HepG2 (cell line): ENCODE measurements at regions not wholly inside any gene's neighbourhood (a gene's known extent, or its start where the extent isn't known, plus 50 kb on each side); places are given as distances from the start of the nearest gene placed in this dataset.

Experiments used
- ATAC-seq: fragments of 200-7000 bp; cut with Tn5 transposase; 3 replicates; pipeline ENCODE4 v1.9.1; 2020; ENCODE audit warnings: mild to moderate bottlenecking, moderate library complexity
- BruUV-seq: library from RNA; stranded (reverse); fragments of 400-500 nt; replicated peaks from 2 replicates; lab custom pipeline; 2021; lab: Mats Ljungman, UMichigan
- CTCF ChIA-PET: fragments of 300-600 bp; formaldehyde crosslinking; extraction: SDS; loops from one replicate; lab custom pipeline; 2021; ENCODE audit warnings: low total read pairs, inconsistent platforms, low intra/inter-chr PET ratio; lab: Yijun Ruan, JAX
- POLR2A ChIA-PET: fragments of 350-600 bp; sonication (Branson Sonifier 250); formaldehyde crosslinking; loops from one replicate; lab custom pipeline; 2020; ENCODE audit warnings: antibody characterized with exemption, inconsistent platforms; lab: Yijun Ruan, JAX
- DNase-seq: peaks from one replicate; pipeline ENCODE4 v3.0.0-alpha.2; 2015; ENCODE audit warnings: low spot score
- FAIRE-seq: peaks from 3 replicates; lab custom pipeline; 2011; peaks lifted over from hg19 to GRCh38; lab: Jason Lieb, UNC
- H2AFZ ChIP-seq: one replicate; pipeline ENCODE4 v1.6.1; 2011; ENCODE audit warnings: low read length, inconsistent platforms
- H3K27ac ChIP-seq: fragments of 300-600 bp; 3 replicates; pipeline ENCODE4 v1.8.0; 2011; ENCODE audit warnings: mixed run types, mild to moderate bottlenecking, mixed read lengths, low read length, inconsistent platforms; ENCODE audit not compliant: insufficient read depth; ENCODE audit errors: extremely low read length
- H3K27me3 ChIP-seq, 2 experiments: fragments of 200-600 bp in 1 of 2; 2 replicates in 1 of 2; 3 replicates in 1 of 2; pipeline versions ENCODE4 v1.6.0 to v1.8.0; 2011; ENCODE audit warnings: low read length in 2 of 2, mild to moderate bottlenecking in 2 of 2, moderate library complexity in 2 of 2, inconsistent platforms in 1 of 2; ENCODE audit not compliant: insufficient read depth in 2 of 2, control insufficient read depth in 1 of 2
- H3K36me3 ChIP-seq, 2 experiments: fragments of 200-600 bp in 1 of 2; replicated peaks in 1 of 2; 2 replicates in 1 of 2; 3 replicates in 1 of 2; pipeline versions ENCODE4 v1.5.1 to v1.8.0; 2011; ENCODE audit warnings: low read length in 2 of 2, inconsistent platforms in 1 of 2; ENCODE audit not compliant: insufficient read depth in 2 of 2, control insufficient read depth in 1 of 2
- H3K4me1 ChIP-seq: 2 replicates; pipeline ENCODE4 v1.5.1; 2012; ENCODE audit warnings: low read length, inconsistent platforms; ENCODE audit not compliant: insufficient read depth
- H3K4me2 ChIP-seq: 2 replicates; pipeline ENCODE4 v1.6.0; 2011; ENCODE audit warnings: low read depth, low read length, inconsistent platforms
- H3K4me3 ChIP-seq, 3 experiments: fragments of 200-600 bp in 1 of 3; sonication (generic), shearing (Covaris generic) in 1 of 3; replicated peaks in 1 of 3; 2 replicates each; pipeline ENCODE4 v1.5.1; 2011 to 2016; ENCODE audit warnings: low read length in 3 of 3, inconsistent platforms in 2 of 3, low read depth in 2 of 3, mild to moderate bottlenecking in 2 of 3, control low read depth in 1 of 3, mixed read lengths in 1 of 3; ENCODE audit not compliant: insufficient read depth in 1 of 3
- H3K79me2 ChIP-seq: one replicate; pipeline ENCODE4 v1.6.1; 2011; ENCODE audit warnings: low read length, inconsistent platforms; ENCODE audit not compliant: insufficient read depth
- H3K9ac ChIP-seq: 2 replicates; pipeline ENCODE4 v1.6.0; 2011; ENCODE audit warnings: mild to moderate bottlenecking, low read depth, low read length, inconsistent platforms; ENCODE audit not compliant: insufficient read depth
- H3K9me3 ChIP-seq: 2 replicates; pipeline ENCODE4 v1.5.1; 2012; ENCODE audit warnings: mild to moderate bottlenecking, low read length
- H4K20me1 ChIP-seq: 2 replicates; pipeline ENCODE4 v1.6.0; 2011; ENCODE audit warnings: inconsistent platforms, mild to moderate bottlenecking, low read length, moderate library complexity; ENCODE audit not compliant: insufficient read depth
- ASH2L ChIP-seq: fragments of 300-600, 200-600 bp; sonication (generic); IDR thresholded peaks from 2 replicates; pipeline ENCODE4 v1.7.0; 2017; ENCODE audit warnings: low read depth, mild to moderate bottlenecking, moderate library complexity, mixed read lengths, low read length; ENCODE audit not compliant: insufficient read length
- ATF2 ChIP-seq: sonication (generic); formaldehyde crosslinking; IDR thresholded peaks from 2 replicates; pipeline ENCODE4 v1.4.0; 2020; ENCODE audit warnings: missing genetic modification reagents
- ATF3 ChIP-seq: sonication (generic); formaldehyde crosslinking; IDR thresholded peaks from 2 replicates; pipeline ENCODE4 v1.4.0; 2020; ENCODE audit warnings: missing genetic modification reagents
- FOXO4 ChIP-seq: sonication (generic); formaldehyde crosslinking; conservative IDR thresholded peaks from 2 replicates; pipeline ENCODE4 v1.8.1; 2023; ENCODE audit warnings: missing genetic modification reagents
- HDAC6 ChIP-seq: fragments of 200-600 bp; sonication (generic); IDR thresholded peaks from 2 replicates; pipeline ENCODE4 v1.7.0; 2017; ENCODE audit warnings: mild to moderate bottlenecking, antibody characterized with exemption, low read length, low read depth
- KDM1A ChIP-seq: IDR thresholded peaks from 2 replicates; pipeline ENCODE4 v1.6.1; 2016; ENCODE audit warnings: missing compliant biosample characterization
- MYC ChIP-seq: sonication (generic); formaldehyde crosslinking; IDR thresholded peaks from 2 replicates; pipeline ENCODE4 v1.9.0; 2021; ENCODE audit warnings: missing genetic modification reagents, borderline replicate concordance
- PRPF4 ChIP-seq: fragments of 200-400 bp; formaldehyde crosslinking; IDR thresholded peaks from 2 replicates; pipeline ENCODE4 v1.6.1; 2016; ENCODE audit warnings: low read length, low read depth; ENCODE audit not compliant: poor library complexity, severe bottlenecking
- RFX1 ChIP-seq: fragments of 450-650 bp; IDR thresholded peaks from 2 replicates; pipeline ENCODE4 v1.6.1; 2017
- ZFY ChIP-seq: sonication (generic); formaldehyde crosslinking; IDR thresholded peaks from 2 replicates; pipeline ENCODE4 v1.4.0; 2020; ENCODE audit warnings: missing genetic modification reagents
- ZNF407 ChIP-seq: sonication (generic); formaldehyde crosslinking; IDR thresholded peaks from one replicate; pipeline ENCODE4 v1.5.1; 2020; ENCODE audit warnings: mild to moderate bottlenecking, missing genetic modification reagents; ENCODE audit errors: not compliant biosample characterization
- ZSCAN5A ChIP-seq: sonication (generic); formaldehyde crosslinking; IDR thresholded peaks from 2 replicates; pipeline ENCODE4 v1.8.0; 2022; ENCODE audit warnings: mild to moderate bottlenecking, missing genetic modification reagents, borderline replicate concordance
- WGBS: methylation state at CpG from one replicate; pipeline ENCODE4 v1.1.6; 2017; ENCODE audit warnings: low lambda C conversion rate; 5-methylcytosine and 5-hydroxymethylcytosine counted together
- in situ Hi-C: cut with HindIII; loops from 2 replicates; pipeline ENCODE4 v1.10.0; 2017; ENCODE audit warnings: low pct_unique_long_range_greater_than_20kb; ENCODE audit not compliant: extremely low pct_ligation_motif_present
- intact Hi-C: fragments of 100-400 bp; cut with micrococcal nuclease; formaldehyde crosslinking; loops from one replicate; pipeline ENCODE4 v1.10.0; 2022; ENCODE audit not compliant: unreplicated experiment

- no peaks in the 10 kb centered on the region for H4K20me1 ChIP-seq
- in situ Hi-C loops: no loop called here
- ChIA-PET POLR2A (no interaction called here), CTCF (no interaction called here)
- no peak for FAIRE-seq
- ATAC-seq: no peak
- no peak overlapping the region for H3K27ac ChIP-seq
- no peak for DNase-seq
- BruUV-seq: no TSS peak
- no peaks in the 10 kb centered on the region for H3K36me3 ChIP-seq
- H3K4me3 ChIP-seq: no peak overlapping the region
- 0% methylated on average over 3 of the region's 3 CpGs for WGBS
- no peaks in the 10 kb centered on the region for H3K4me1 ChIP-seq
- no peaks in the 10 kb centered on the region; a peak in 2 of 5 replicates for H3K27me3 ChIP-seq
- no peak overlapping the region for H3K9ac ChIP-seq
- no peak overlapping the region for H2AFZ ChIP-seq
- no peaks in the 10 kb centered on the region for H3K9me3 ChIP-seq
- no peaks in the 10 kb centered on the region for H3K79me2 ChIP-seq
- no peak overlapping the region for H3K4me2 ChIP-seq
- intact Hi-C loops: no loop called here
- TF ChIP-seq KDM1A (CRISPR knock-in tag): no peak
- TF ChIP-seq PRPF4: no peak
- TF ChIP-seq ATF2: no peak
- TF ChIP-seq ATF3 (CRISPR knock-in tag): no peak
- TF ChIP-seq ZNF407: no peak
- no peak for TF ChIP-seq HDAC6
- no peak for TF ChIP-seq ZSCAN5A
- TF ChIP-seq RFX1: no peak
- no peak for TF ChIP-seq ASH2L
- TF ChIP-seq ZFY (CRISPR knock-in tag): no peak
- TF ChIP-seq MYC (CRISPR knock-in tag): no peak
- TF ChIP-seq FOXO4 (CRISPR knock-in tag): no peak
Measured at GRCh38 chr7:116348346-116348745, 138.0 kb downstream of the TES start.
